ENCODE measurements at regions not wholly inside any gene's neighbourhood (a gene's known extent, or its start where the extent isn't known, plus 50 kb on each side); places are given as distances from the start of the nearest gene placed in this dataset.

- TF ChIP-seq CTCF (IDR thresholded peaks at IDR 0.05) (no peak), POLR2A (IDR thresholded peaks at IDR 0.05) (no peak)
These were observed 105.6 kb upstream of the PLXNA2 start for GRCh38 chr1:208349694-208350330.

All from lower leg skin (tissue), 3 donors.